ENCODE measurements at regions not wholly inside any gene's neighbourhood (a gene's known extent, or its start where the extent isn't known, plus 50 kb on each side); places are given as distances from the start of the nearest gene placed in this dataset.

DNA sequence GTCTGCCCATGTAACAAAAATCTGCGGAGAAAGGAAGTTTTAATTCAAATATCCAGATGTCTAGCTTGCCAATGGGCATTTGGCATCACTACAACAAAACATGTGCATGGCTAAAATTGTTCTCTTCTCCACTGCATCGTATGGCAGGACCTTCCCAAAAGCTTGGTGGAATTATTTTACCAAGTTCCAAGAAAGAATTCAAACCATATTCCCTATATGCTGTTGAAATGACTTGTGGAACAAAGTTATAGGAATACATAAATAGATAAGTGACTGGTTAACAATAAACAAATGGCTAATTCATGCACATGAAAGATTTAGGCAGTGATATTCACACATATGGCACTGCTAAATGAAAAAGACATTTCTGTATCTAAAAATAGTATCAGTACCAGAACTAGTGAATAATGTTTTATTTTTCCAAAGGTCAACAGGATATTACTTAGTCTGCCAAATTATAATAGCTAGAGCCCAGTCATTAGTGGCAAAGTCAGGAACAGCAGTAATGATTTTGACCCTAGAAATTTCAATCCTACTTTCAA lies 425.4 kb upstream of the VRK2 start:
- no peak for ATAC-seq
- TF ChIP-seq, protein P1, sequence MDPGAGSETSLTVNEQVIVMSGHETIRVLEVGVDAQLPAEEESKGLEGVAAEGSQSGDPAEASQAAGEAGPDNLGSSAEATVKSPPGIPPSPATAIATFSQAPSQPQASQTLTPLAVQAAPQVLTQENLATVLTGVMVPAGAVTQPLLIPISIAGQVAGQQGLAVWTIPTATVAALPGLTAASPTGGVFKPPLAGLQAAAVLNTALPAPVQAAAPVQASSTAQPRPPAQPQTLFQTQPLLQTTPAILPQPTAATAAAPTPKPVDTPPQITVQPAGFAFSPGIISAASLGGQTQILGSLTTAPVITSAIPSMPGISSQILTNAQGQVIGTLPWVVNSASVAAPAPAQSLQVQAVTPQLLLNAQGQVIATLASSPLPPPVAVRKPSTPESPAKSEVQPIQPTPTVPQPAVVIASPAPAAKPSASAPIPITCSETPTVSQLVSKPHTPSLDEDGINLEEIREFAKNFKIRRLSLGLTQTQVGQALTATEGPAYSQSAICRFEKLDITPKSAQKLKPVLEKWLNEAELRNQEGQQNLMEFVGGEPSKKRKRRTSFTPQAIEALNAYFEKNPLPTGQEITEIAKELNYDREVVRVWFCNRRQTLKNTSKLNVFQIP (CRISPR knock-in tag; IDR thresholded peaks at IDR 0.05; ENCODE audit: borderline replicate concordance, low read depth): no peak
- TF ChIP-seq ZNF70 (CRISPR knock-in tag; IDR thresholded peaks at IDR 0.05) (no peak), ZFP3 (CRISPR knock-in tag; IDR thresholded peaks at IDR 0.05) (no peak), TSHZ2 (CRISPR knock-in tag; IDR thresholded peaks at IDR 0.05) (no peak), ZNF8 (CRISPR knock-in tag; IDR thresholded peaks at IDR 0.05) (no peak), OSR1 (CRISPR knock-in tag; IDR thresholded peaks at IDR 0.05) (no peak), PPARA (CRISPR knock-in tag; IDR thresholded peaks at IDR 0.05; ENCODE audit: borderline replicate concordance) (no peak), ZC3H10 (CRISPR knock-in tag; IDR thresholded peaks at IDR 0.05) (no peak), BACH2 (CRISPR knock-in tag; IDR thresholded peaks at IDR 0.05; ENCODE audit: borderline replicate concordance) (no peak), ZNF565 (CRISPR knock-in tag; conservative IDR thresholded peaks at IDR 0.05; ENCODE audit: low read depth) (no peak), GLIS3 (CRISPR knock-in tag; IDR thresholded peaks at IDR 0.05) (no peak)
- TF ChIP-seq, protein P2, sequence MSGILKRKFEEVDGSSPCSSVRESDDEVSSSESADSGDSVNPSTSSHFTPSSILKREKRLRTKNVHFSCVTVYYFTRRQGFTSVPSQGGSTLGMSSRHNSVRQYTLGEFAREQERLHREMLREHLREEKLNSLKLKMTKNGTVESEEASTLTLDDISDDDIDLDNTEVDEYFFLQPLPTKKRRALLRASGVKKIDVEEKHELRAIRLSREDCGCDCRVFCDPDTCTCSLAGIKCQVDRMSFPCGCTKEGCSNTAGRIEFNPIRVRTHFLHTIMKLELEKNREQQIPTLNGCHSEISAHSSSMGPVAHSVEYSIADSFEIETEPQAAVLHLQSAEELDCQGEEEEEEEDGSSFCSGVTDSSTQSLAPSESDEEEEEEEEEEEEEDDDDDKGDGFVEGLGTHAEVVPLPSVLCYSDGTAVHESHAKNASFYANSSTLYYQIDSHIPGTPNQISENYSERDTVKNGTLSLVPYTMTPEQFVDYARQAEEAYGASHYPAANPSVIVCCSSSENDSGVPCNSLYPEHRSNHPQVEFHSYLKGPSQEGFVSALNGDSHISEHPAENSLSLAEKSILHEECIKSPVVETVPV (CRISPR knock-in tag; IDR thresholded peaks at IDR 0.05): no peak
- TF ChIP-seq, protein P3, sequence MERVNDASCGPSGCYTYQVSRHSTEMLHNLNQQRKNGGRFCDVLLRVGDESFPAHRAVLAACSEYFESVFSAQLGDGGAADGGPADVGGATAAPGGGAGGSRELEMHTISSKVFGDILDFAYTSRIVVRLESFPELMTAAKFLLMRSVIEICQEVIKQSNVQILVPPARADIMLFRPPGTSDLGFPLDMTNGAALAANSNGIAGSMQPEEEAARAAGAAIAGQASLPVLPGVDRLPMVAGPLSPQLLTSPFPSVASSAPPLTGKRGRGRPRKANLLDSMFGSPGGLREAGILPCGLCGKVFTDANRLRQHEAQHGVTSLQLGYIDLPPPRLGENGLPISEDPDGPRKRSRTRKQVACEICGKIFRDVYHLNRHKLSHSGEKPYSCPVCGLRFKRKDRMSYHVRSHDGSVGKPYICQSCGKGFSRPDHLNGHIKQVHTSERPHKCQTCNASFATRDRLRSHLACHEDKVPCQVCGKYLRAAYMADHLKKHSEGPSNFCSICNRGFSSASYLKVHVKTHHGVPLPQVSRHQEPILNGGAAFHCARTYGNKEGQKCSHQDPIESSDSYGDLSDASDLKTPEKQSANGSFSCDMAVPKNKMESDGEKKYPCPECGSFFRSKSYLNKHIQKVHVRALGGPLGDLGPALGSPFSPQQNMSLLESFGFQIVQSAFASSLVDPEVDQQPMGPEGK (CRISPR knock-in tag; IDR thresholded peaks at IDR 0.05; ENCODE audit: borderline replicate concordance): no peak

DNA sequence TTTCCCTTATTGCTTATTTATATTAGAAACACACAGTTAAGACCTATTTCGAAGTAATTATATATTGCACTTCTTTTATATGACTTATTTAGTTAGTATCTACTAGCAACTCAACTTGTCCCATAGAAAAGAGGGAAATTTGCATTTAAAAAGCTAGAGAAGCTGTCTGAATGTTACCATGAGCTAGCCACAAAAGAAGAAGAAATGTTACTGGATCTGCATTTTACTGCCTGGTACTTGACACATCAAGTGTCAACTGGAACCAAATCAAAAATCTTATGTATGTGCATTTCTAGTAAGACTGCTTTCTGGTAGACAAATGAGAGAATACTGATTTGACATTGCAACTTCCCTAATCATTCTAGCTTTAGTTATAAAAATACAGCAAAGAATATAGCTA lies 424.6 kb upstream of the VRK2 start:
- TF ChIP-seq ZNF565 (CRISPR knock-in tag; conservative IDR thresholded peaks at IDR 0.05; ENCODE audit: low read depth) (no peak), GLIS3 (CRISPR knock-in tag; IDR thresholded peaks at IDR 0.05) (no peak), ZFP30 (CRISPR knock-in tag; IDR thresholded peaks at IDR 0.05) (no peak)
- TF ChIP-seq, protein P3 (CRISPR knock-in tag; IDR thresholded peaks at IDR 0.05; ENCODE audit: borderline replicate concordance): no peak
- ATAC-seq: no peak

DNA sequence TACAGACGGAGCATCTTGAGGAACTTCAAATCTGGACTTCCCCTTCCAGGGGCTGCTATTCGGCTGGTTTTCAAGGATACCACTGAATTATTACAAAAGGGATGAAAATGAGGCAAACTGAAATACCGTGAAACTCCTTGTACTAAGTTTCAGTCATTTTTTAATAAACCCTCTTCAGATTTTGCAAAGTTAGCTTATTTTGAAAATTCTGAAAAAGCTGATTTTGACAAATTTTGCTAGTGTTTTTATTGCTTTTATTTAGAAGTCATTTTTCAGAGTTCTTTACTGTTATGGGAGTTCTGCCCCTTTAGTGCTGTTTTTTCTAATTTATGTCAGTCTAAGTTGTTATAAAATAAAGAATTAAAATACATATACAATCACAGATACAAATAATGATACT lies 390.4 kb upstream of the VRK2 start:
- ATAC-seq: no peak
- TF ChIP-seq CSDC2 (CRISPR knock-in tag; IDR thresholded peaks at IDR 0.05) (no peak), GLIS3 (CRISPR knock-in tag; IDR thresholded peaks at IDR 0.05) (no peak), ZNF565 (CRISPR knock-in tag; conservative IDR thresholded peaks at IDR 0.05; ENCODE audit: low read depth) (no peak), ZNF8 (CRISPR knock-in tag; IDR thresholded peaks at IDR 0.05) (no peak), ZC3H10 (CRISPR knock-in tag; IDR thresholded peaks at IDR 0.05) (no peak), OSR1 (CRISPR knock-in tag; IDR thresholded peaks at IDR 0.05) (no peak), BACH2 (CRISPR knock-in tag; IDR thresholded peaks at IDR 0.05; ENCODE audit: borderline replicate concordance) (no peak), ZNF70 (CRISPR knock-in tag; IDR thresholded peaks at IDR 0.05) (no peak), ESRRG (CRISPR knock-in tag; IDR thresholded peaks at IDR 0.05) (no peak), TSHZ2 (CRISPR knock-in tag; IDR thresholded peaks at IDR 0.05) (no peak)
- TF ChIP-seq, protein P2 (CRISPR knock-in tag; IDR thresholded peaks at IDR 0.05): no peak
- TF ChIP-seq, protein P1 (CRISPR knock-in tag; IDR thresholded peaks at IDR 0.05; ENCODE audit: borderline replicate concordance, low read depth): no peak
- TF ChIP-seq, protein P3 (CRISPR knock-in tag; IDR thresholded peaks at IDR 0.05; ENCODE audit: borderline replicate concordance): no peak

Data from SK-N-SH treated with all-trans-retinoic acid at 6 μM for 48 hours (cell line).